ENCODE measurements at regions not wholly inside any gene's neighbourhood (a gene's known extent, or its start where the extent isn't known, plus 50 kb on each side); places are given as distances from the start of the nearest gene placed in this dataset.

GRCh38 chr13:33377825-33378224 lies 92.3 kb upstream of the STARD13 start:
- no peak for TF ChIP-seq POLR2AphosphoS5 (IDR thresholded peaks at IDR 0.05; ENCODE audit: borderline replicate concordance, low read depth, low read length)
- TF ChIP-seq EZH2 (IDR thresholded peaks at IDR 0.05) = no peak
- TF ChIP-seq FOXP2 (optimal IDR thresholded peaks at IDR 0.05; ENCODE audit: control extremely low read depth, extremely low read length, insufficient read depth) = no peak

All from SK-N-MC (cell line).